Mucosa of descending colon (tissue), 3 donors: ENCODE measurements at regions not wholly inside any gene's neighbourhood (a gene's known extent, or its start where the extent isn't known, plus 50 kb on each side); places are given as distances from the start of the nearest gene placed in this dataset.
A peak's percentile ranks its signal among the peaks of the same experiment; 100 is the strongest.

Experiments
- ATAC-seq: fragments of 200-7000 bp; cut with Tn5 transposase; one replicate; pipeline ENCODE4 v1.9.1; 2020; ENCODE audit warnings: mild to moderate bottlenecking, moderate library complexity
- DNase-seq, 3 donors: peaks; one replicate each; pipeline ENCODE4 v3.0.0-alpha.2; 2020
- H3K36me3 ChIP-seq: fragments of 200-600 bp; one replicate; pipeline ENCODE4 v1.8.0; 2021; ENCODE audit warnings: low read depth, mild to moderate bottlenecking
- H3K4me1 ChIP-seq: fragments of 200-600 bp; one replicate; pipeline ENCODE4 v1.8.0; 2021; ENCODE audit warnings: low read depth, mild to moderate bottlenecking
- H3K4me3 ChIP-seq: fragments of 200-600 bp; one replicate; pipeline ENCODE4 v1.8.0; 2021; ENCODE audit warnings: mild to moderate bottlenecking
- H3K9me3 ChIP-seq: fragments of 200-600 bp; one replicate; pipeline ENCODE4 v1.8.0; 2021; ENCODE audit warnings: mild to moderate bottlenecking
- CTCF ChIP-seq: fragments of 200-600 bp; IDR thresholded peaks from one replicate; pipeline ENCODE4 v1.8.0; 2022; ENCODE audit warnings: antibody characterized with exemption, mild to moderate bottlenecking
- intact Hi-C, 2 donors: fragments of 100-400 bp; cut with DNase I in 1 of 2; cut with micrococcal nuclease in 1 of 2; formaldehyde crosslinking; loops; one replicate each; pipeline versions ENCODE4 v1.11.0 to v1.11.1; 2022; cut with DNase I, micrococcal nuclease
- donor health status: DM: no; HTN: no; CAD: no; lungs with moderate emphysema.
- donor health status: DM: no; HTN: no; CAD: no.
- donor health status: DM: no; HTN: yes; CAD: no.

GRCh38 chr7:54333952-54334351 lies 208.2 kb upstream of the VSTM2A start:
- TF ChIP-seq CTCF, result no peak
- ATAC-seq (no peak), DNase-seq (no peak)
- Histone ChIP-seq H3K4me3 (no peak overlapping the region), H3K36me3 (no peaks in the 10 kb centered on the region), H3K4me1 (no peaks in the 10 kb centered on the region), H3K9me3 (no peaks in the 10 kb centered on the region)
- intact Hi-C loops, result no loop called here

- ATAC-seq (no peak), DNase-seq (no peak)
- no peaks in the 10 kb centered on the region for H3K9me3 ChIP-seq
- no peak for TF ChIP-seq CTCF
- intact Hi-C loops, result no loop called here
- H3K36me3 ChIP-seq, result no peaks in the 10 kb centered on the region
- H3K4me1 ChIP-seq, result no peaks in the 10 kb centered on the region
- H3K4me3 ChIP-seq, result no peak overlapping the region
These were observed 205.4 kb upstream of the VSTM2A start for GRCh38 chr7:54336800-54337199.

GRCh38 chr7:54337466-54337865 lies 204.7 kb upstream of the VSTM2A start:
- no peak for DNase-seq
- Histone ChIP-seq H3K9me3 (no peaks in the 10 kb centered on the region), H3K36me3 (no peaks in the 10 kb centered on the region), H3K4me1 (no peaks in the 10 kb centered on the region), H3K4me3 (no peak overlapping the region)
- ATAC-seq, result no peak
- intact Hi-C loops, result no loop called here
- no peak for TF ChIP-seq CTCF

GRCh38 chr7:54338319-54338718 lies 203.9 kb upstream of the VSTM2A start:
- no peak for TF ChIP-seq CTCF
- H3K4me1 ChIP-seq, result no peaks in the 10 kb centered on the region
- H3K36me3 ChIP-seq, result no peaks in the 10 kb centered on the region
- intact Hi-C loops, result no loop called here
- no peak overlapping the region for H3K4me3 ChIP-seq
- no peaks in the 10 kb centered on the region for H3K9me3 ChIP-seq
- DNase-seq, result no peak
- no peak for ATAC-seq

- Histone ChIP-seq H3K36me3 (no peaks in the 10 kb centered on the region), H3K4me3 (no peak overlapping the region), H3K9me3 (no peaks in the 10 kb centered on the region), H3K4me1 (no peaks in the 10 kb centered on the region)
- peak; percentile 36 for ATAC-seq
- intact Hi-C loops, result no loop called here
- peak in 1 of 3 donors; percentile 10 for DNase-seq
- no peak for TF ChIP-seq CTCF
These were observed 203.1 kb upstream of the VSTM2A start for GRCh38 chr7:54339073-54339472.

GRCh38 chr7:54342458-54342857 lies 199.7 kb upstream of the VSTM2A start:
- DNase-seq (no peak), ATAC-seq (peak; percentile 77)
- Histone ChIP-seq H3K4me3 (no peak overlapping the region), H3K36me3 (no peaks in the 10 kb centered on the region), H3K4me1 (no peaks in the 10 kb centered on the region), H3K9me3 (no peaks in the 10 kb centered on the region)
- no peak for TF ChIP-seq CTCF
- intact Hi-C loops, result no loop called here
